GM12873 (cell line): ENCODE measurements at regions not wholly inside any gene's neighbourhood (a gene's known extent, or its start where the extent isn't known, plus 50 kb on each side); places are given as distances from the start of the nearest gene placed in this dataset.

ENCODE experiments used
- CTCF ChIP-seq: IDR thresholded peaks from 2 replicates; pipeline ENCODE4 v1.5.1; 2012; ENCODE audit warnings: low read depth, mild to moderate bottlenecking, moderate library complexity, low read length, control low read depth; ENCODE audit not compliant: insufficient read depth; ENCODE audit errors: missing control alignments

- TF ChIP-seq CTCF: no peak
Measured at GRCh38 chr17:72517413-72518158, 396.8 kb downstream of the SOX9 start.

GRCh38 chr17:72518159-72518732, 397.4 kb downstream of the SOX9 start:
- TF ChIP-seq CTCF: no peak

- no peak for TF ChIP-seq CTCF
Measured at GRCh38 chr17:72518753-72519597, 398.2 kb downstream of the SOX9 start.

GRCh38 chr17:72519598-72519936, 398.7 kb downstream of the SOX9 start:
- TF ChIP-seq CTCF: no peak

- no peak for TF ChIP-seq CTCF
Measured at GRCh38 chr17:72520665-72521303, 400.0 kb downstream of the SOX9 start.

- no peak for TF ChIP-seq CTCF
Measured at GRCh38 chr17:72523491-72523890, 402.7 kb downstream of the SOX9 start.

GRCh38 chr17:72525225-72526015, 404.6 kb downstream of the SOX9 start:
- no peak for TF ChIP-seq CTCF
